ENCODE measurements at regions not wholly inside any gene's neighbourhood (a gene's known extent, or its start where the extent isn't known, plus 50 kb on each side); places are given as distances from the start of the nearest gene placed in this dataset.

DNA sequence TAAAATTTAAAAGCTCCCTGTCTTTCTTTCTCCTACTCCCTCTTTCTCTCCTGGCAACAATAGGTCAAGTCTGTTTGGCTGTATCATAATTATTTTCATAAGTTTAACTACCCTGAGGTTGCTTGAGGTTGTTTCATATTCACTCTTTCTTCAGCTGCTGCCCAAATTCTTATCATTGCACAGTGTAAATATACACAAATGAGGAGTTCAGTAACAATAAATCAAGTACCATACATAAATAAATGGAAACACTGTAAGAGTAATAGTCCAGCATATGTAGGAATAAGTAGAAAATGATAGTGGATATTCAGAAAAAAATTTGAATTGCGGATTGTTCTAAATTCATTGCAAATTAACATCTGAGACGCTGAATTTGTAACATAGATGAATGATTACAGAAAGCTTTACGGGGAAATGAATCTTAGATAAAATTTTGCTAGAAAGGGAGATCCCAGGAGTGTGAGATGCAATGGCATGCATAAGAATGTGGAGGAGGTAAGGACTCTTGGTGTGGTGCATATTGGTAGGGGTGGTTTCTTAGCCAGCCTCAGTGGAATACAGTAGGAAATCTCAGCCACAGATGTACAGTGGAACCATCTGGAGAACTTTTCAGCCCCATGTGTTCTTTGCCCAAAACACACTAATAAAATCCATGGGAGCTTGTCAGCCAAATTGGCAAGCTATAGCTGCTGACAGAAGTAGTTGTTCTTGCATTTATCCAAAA lies 480.7 kb downstream of the HTR1B start:
- TF ChIP-seq POLR2AphosphoS5 (IDR thresholded peaks at IDR 0.05) (no peak), POLR2A (IDR thresholded peaks at IDR 0.05) (no peak)
